DOHH2 (cell line): ENCODE measurements at regions not wholly inside any gene's neighbourhood (a gene's known extent, or its start where the extent isn't known, plus 50 kb on each side); places are given as distances from the start of the nearest gene placed in this dataset.
"Not testable (repeated sequence)": the region's sequence is repeated elsewhere in the genome, so short reads cannot be mapped to it uniquely, and the experiment has no call there.

ENCODE experiments used
- H3F3A ChIP-seq: fragments of 200-600 bp; sonication (generic), shearing (Covaris generic); 2 replicates; pipeline ENCODE4 v1.6.0; 2016; ENCODE audit warnings: antibody characterized with exemption, mild to moderate bottlenecking; ENCODE audit not compliant: control insufficient read depth, insufficient read depth
- H3K27ac ChIP-seq: fragments of 200-600 bp; sonication (generic); 2 replicates; pipeline ENCODE4 v1.5.1; 2014; ENCODE audit warnings: low read depth, mild to moderate bottlenecking, low read length, moderate library complexity
- H3K27me3 ChIP-seq: fragments of 200-600 bp; sonication (generic); 2 replicates; pipeline ENCODE4 v1.6.1; 2014; ENCODE audit warnings: mild to moderate bottlenecking, low read length, mixed read lengths; ENCODE audit not compliant: control insufficient read depth
- H3K36me3 ChIP-seq: fragments of 200-600 bp; sonication (generic); 2 replicates; pipeline ENCODE4 v1.6.1; 2014; ENCODE audit warnings: mild to moderate bottlenecking, low read length, moderate library complexity, mixed read lengths; ENCODE audit not compliant: control insufficient read depth
- H3K4me1 ChIP-seq: fragments of 200-600 bp; sonication (generic); 2 replicates; pipeline ENCODE4 v1.6.1; 2014; ENCODE audit warnings: mild to moderate bottlenecking, low read length, mixed read lengths; ENCODE audit not compliant: control insufficient read depth
- H3K4me2 ChIP-seq: fragments of 200-600 bp; sonication (generic); 2 replicates; pipeline ENCODE4 v1.6.0; 2014; ENCODE audit warnings: mild to moderate bottlenecking, low read length, moderate library complexity
- H3K4me3 ChIP-seq: fragments of 200-600 bp; sonication (generic); 2 replicates; pipeline ENCODE4 v1.5.1; 2014; ENCODE audit warnings: mild to moderate bottlenecking, low read length, mixed read lengths
- H3K79me2 ChIP-seq: fragments of 200-600 bp; sonication (generic); 2 replicates; pipeline ENCODE4 v1.6.1; 2014; ENCODE audit warnings: mild to moderate bottlenecking, low read length, mixed read lengths; ENCODE audit not compliant: control insufficient read depth
- H3K9me2 ChIP-seq: fragments of 200-600 bp; sonication (generic); replicated peaks from 2 replicates; pipeline ENCODE4 v1.6.1; 2014; ENCODE audit warnings: mild to moderate bottlenecking, low read length, mixed read lengths; ENCODE audit not compliant: control insufficient read depth
- H3K9me3 ChIP-seq: fragments of 200-600 bp; sonication (generic); 2 replicates; pipeline ENCODE4 v1.6.1; 2014; ENCODE audit warnings: antibody characterized with exemption, low read length, mixed read lengths; ENCODE audit not compliant: control insufficient read depth, insufficient read depth
- H4K20me1 ChIP-seq: fragments of 200-600 bp; sonication (generic); 2 replicates; pipeline ENCODE4 v1.6.0; 2014; ENCODE audit warnings: low read depth, mild to moderate bottlenecking, antibody characterized with exemption, low read length, moderate library complexity; ENCODE audit not compliant: control insufficient read depth, insufficient read depth
- EZH2phosphoT487 ChIP-seq: fragments of 200-600 bp; sonication (generic); IDR thresholded peaks from 2 replicates; pipeline ENCODE4 v1.6.1; 2017; ENCODE audit warnings: borderline replicate concordance, mild to moderate bottlenecking, antibody characterized with exemption, low read length, moderate library complexity, mixed read lengths
- TF ChIP-seq, protein P1 (sequence below): fragments of 200-600 bp; sonication (generic); IDR thresholded peaks from one replicate; pipeline ENCODE4 v1.5.1; 2014; ENCODE audit warnings: antibody characterized with exemption, mild to moderate bottlenecking, low read depth, low read length; ENCODE audit not compliant: poor library complexity, severe bottlenecking

DNA sequence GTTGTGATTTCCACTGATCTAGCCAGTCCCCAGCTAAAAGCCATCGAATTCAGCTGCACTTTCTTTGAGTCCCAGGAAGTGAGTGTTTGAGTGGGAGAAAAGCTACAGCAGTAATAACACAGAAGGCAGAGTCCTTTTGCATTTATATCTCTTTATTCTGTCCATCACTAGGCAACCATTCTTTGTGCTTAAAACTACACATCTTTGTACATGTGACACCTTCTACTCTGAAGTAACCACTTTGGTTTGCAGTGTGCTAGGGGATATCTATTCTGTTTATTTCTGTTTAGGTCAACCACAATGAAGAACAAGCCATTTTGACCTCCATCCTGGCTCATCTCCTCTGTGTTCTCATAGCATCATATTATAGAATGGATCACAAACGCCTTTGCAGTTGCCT lies 226.0 kb upstream of the SERP2 start:
- no peaks in the 10 kb centered on the region for H3K9me3 ChIP-seq
- no peaks in the 10 kb centered on the region for H3K36me3 ChIP-seq
- H3K27ac ChIP-seq, result no peak overlapping the region
- H3K27me3 ChIP-seq, result no peaks in the 10 kb centered on the region
- no peaks in the 10 kb centered on the region for H3K9me2 ChIP-seq
- H3K79me2 ChIP-seq, result no peaks in the 10 kb centered on the region
- TF ChIP-seq, protein P1, sequence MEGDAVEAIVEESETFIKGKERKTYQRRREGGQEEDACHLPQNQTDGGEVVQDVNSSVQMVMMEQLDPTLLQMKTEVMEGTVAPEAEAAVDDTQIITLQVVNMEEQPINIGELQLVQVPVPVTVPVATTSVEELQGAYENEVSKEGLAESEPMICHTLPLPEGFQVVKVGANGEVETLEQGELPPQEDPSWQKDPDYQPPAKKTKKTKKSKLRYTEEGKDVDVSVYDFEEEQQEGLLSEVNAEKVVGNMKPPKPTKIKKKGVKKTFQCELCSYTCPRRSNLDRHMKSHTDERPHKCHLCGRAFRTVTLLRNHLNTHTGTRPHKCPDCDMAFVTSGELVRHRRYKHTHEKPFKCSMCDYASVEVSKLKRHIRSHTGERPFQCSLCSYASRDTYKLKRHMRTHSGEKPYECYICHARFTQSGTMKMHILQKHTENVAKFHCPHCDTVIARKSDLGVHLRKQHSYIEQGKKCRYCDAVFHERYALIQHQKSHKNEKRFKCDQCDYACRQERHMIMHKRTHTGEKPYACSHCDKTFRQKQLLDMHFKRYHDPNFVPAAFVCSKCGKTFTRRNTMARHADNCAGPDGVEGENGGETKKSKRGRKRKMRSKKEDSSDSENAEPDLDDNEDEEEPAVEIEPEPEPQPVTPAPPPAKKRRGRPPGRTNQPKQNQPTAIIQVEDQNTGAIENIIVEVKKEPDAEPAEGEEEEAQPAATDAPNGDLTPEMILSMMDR, result no peak
- no peak for TF ChIP-seq EZH2phosphoT487
- no peak overlapping the region for H3K4me2 ChIP-seq
- H3K4me3 ChIP-seq, result no peak overlapping the region
- H4K20me1 ChIP-seq, result no peaks in the 10 kb centered on the region
- no peaks in the 10 kb centered on the region for H3F3A ChIP-seq
- H3K4me1 ChIP-seq, result peaks cover 47% of the 10 kb centered on the region

GRCh38 chr13:44148159-44148914 lies 225.3 kb upstream of the SERP2 start:
- no peak overlapping the region for H3K4me3 ChIP-seq
- H3K27me3 ChIP-seq, result no peaks in the 10 kb centered on the region
- peaks cover 40% of the 10 kb centered on the region for H3K4me1 ChIP-seq
- no peaks in the 10 kb centered on the region for H3K9me3 ChIP-seq
- no peak overlapping the region for H3K4me2 ChIP-seq
- no peaks in the 10 kb centered on the region for H3K79me2 ChIP-seq
- no peaks in the 10 kb centered on the region for H3K36me3 ChIP-seq
- H3F3A ChIP-seq, result no peaks in the 10 kb centered on the region
- no peak overlapping the region for H3K27ac ChIP-seq
- no peaks in the 10 kb centered on the region for H4K20me1 ChIP-seq
- TF ChIP-seq, protein P1, result no peak
- no peak for TF ChIP-seq EZH2phosphoT487
- H3K9me2 ChIP-seq, result no peaks in the 10 kb centered on the region

GRCh38 chr13:44149231-44149630 lies 224.4 kb upstream of the SERP2 start:
- not testable (repeated sequence) for H3K4me3 ChIP-seq, H3K9me2 ChIP-seq, H3K27ac ChIP-seq, H4K20me1 ChIP-seq, H3K36me3 ChIP-seq, H3F3A ChIP-seq, H3K9me3 ChIP-seq, H3K4me2 ChIP-seq, H3K79me2 ChIP-seq, H3K27me3 ChIP-seq
- peaks cover 31% of the 10 kb centered on the region for H3K4me1 ChIP-seq

DNA sequence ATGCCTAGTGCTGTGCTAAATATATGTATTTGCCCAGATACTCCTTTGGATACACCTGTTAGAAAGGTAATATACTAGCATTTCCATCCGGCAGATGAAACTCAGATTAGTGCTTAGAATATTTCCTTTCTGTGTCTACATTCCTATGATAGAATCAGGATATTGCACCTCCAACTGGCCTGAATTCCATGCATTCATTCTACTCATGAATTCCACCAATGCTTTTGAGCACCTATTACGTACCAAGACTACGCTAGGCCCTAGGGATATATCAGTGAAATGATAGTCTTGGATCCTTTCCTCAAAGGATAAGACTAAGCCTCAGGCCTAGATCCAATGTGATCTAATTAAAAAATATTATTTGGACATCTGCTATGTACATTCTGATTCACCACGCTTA lies 223.8 kb upstream of the SERP2 start:
- no peaks in the 10 kb centered on the region for H3K79me2 ChIP-seq
- H3K4me1 ChIP-seq, result peaks cover 25% of the 10 kb centered on the region
- TF ChIP-seq EZH2phosphoT487, result no peak
- TF ChIP-seq, protein P1, result no peak
- no peaks in the 10 kb centered on the region for H3F3A ChIP-seq
- H3K9me3 ChIP-seq, result no peaks in the 10 kb centered on the region
- H3K4me3 ChIP-seq, result no peak overlapping the region
- no peaks in the 10 kb centered on the region for H4K20me1 ChIP-seq
- H3K36me3 ChIP-seq, result no peaks in the 10 kb centered on the region
- H3K27ac ChIP-seq, result no peak overlapping the region
- H3K27me3 ChIP-seq, result no peaks in the 10 kb centered on the region
- no peaks in the 10 kb centered on the region for H3K9me2 ChIP-seq
- no peak overlapping the region for H3K4me2 ChIP-seq
